SU-DHL-6 (cell line): ENCODE measurements at regions not wholly inside any gene's neighbourhood (a gene's known extent, or its start where the extent isn't known, plus 50 kb on each side); places are given as distances from the start of the nearest gene placed in this dataset.
"Not testable (repeated sequence)": the region's sequence is repeated elsewhere in the genome, so short reads cannot be mapped to it uniquely, and the experiment has no call there.

Experiments used
- H2AFZ ChIP-seq: fragments of 200-600 bp; sonication (generic); 2 replicates; pipeline ENCODE4 v1.6.1; 2014; ENCODE audit warnings: low read depth, mild to moderate bottlenecking, moderate library complexity, mixed read lengths, antibody characterized with exemption, low read length; ENCODE audit not compliant: severe bottlenecking
- H3F3A ChIP-seq: fragments of 200-600 bp; shearing (Covaris generic); 2 replicates; pipeline ENCODE4 v1.6.0; 2016; ENCODE audit warnings: antibody characterized with exemption, mild to moderate bottlenecking; ENCODE audit not compliant: insufficient read depth
- H3K27ac ChIP-seq: fragments of 200-600 bp; sonication (generic); 2 replicates; pipeline ENCODE4 v1.5.1; 2016; ENCODE audit warnings: low read depth, mild to moderate bottlenecking, low read length, moderate library complexity, mixed read lengths
- H3K27me3 ChIP-seq: fragments of 200-600 bp; sonication (generic), shearing (Covaris generic); 2 replicates; pipeline ENCODE4 v1.6.0; 2014; ENCODE audit warnings: mild to moderate bottlenecking, low read length
- H3K36me3 ChIP-seq: fragments of 200-600 bp; sonication (generic); 2 replicates; pipeline ENCODE4 v1.6.1; 2014; ENCODE audit warnings: mild to moderate bottlenecking, low read length, mixed read lengths
- H3K4me2 ChIP-seq: fragments of 300-600, 200-600 bp; shearing (Covaris generic), sonication (generic); 2 replicates; pipeline ENCODE4 v1.6.0; 2014; ENCODE audit warnings: low read length, low read depth, mild to moderate bottlenecking; ENCODE audit not compliant: poor library complexity, severe bottlenecking
- H3K4me3 ChIP-seq: fragments of 200-600 bp; sonication (generic); 2 replicates; pipeline ENCODE4 v1.5.1; 2014; ENCODE audit warnings: antibody characterized with exemption, low read length, mild to moderate bottlenecking, mixed read lengths; ENCODE audit not compliant: insufficient read depth, poor library complexity, severe bottlenecking
- H3K79me2 ChIP-seq: fragments of 200-600 bp; sonication (generic); 2 replicates; pipeline ENCODE4 v1.6.1; 2014; ENCODE audit warnings: mild to moderate bottlenecking, low read length, moderate library complexity; ENCODE audit not compliant: insufficient read depth
- H3K9ac ChIP-seq: fragments of 200-600 bp; sonication (generic); 2 replicates; pipeline ENCODE4 v1.7.0; 2014; ENCODE audit warnings: mild to moderate bottlenecking, low read length
- H3K9me2 ChIP-seq: fragments of 200-600 bp; sonication (generic); replicated peaks from 2 replicates; pipeline ENCODE4 v1.6.1; 2014; ENCODE audit warnings: low read length; ENCODE audit not compliant: insufficient read depth
- H3K9me3 ChIP-seq: fragments of 200-600 bp; sonication (generic); 2 replicates; pipeline ENCODE4 v1.6.1; 2014; ENCODE audit warnings: low read length, mixed read lengths; ENCODE audit not compliant: insufficient read depth
- H4K20me1 ChIP-seq: fragments of 200-600 bp; sonication (generic); 2 replicates; pipeline ENCODE4 v1.6.1; 2014; ENCODE audit warnings: low read depth, mild to moderate bottlenecking, antibody characterized with exemption, low read length, moderate library complexity, mixed read lengths
- TF ChIP-seq, protein P1 (sequence below): fragments of 200-600 bp; sonication (generic); IDR thresholded peaks from one replicate; pipeline ENCODE4 v1.5.1; 2017; ENCODE audit warnings: antibody characterized with exemption, mild to moderate bottlenecking, low read length, moderate library complexity; ENCODE audit not compliant: insufficient read depth, poor library complexity, severe bottlenecking

DNA sequence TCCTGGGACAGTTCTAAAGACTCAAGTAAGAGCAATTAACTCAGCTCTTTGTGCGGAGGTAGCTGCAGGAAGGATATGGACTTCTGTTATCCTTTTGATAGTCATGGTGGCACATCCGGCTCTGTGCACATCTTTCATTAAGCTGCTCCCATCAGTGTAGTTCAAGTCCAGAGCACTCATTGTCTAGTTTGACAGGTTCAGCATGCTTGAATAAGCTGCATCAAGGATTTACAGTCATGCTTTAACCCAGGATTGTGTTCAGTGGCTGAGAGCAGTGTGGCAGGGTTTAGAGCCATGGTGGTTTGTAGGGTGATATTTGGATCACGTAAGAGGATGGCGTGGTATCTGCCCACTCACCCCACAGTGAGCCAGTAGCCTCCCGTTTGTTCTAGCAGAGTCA lies 435.0 kb upstream of the NPAP1 start:
- H3K79me2 ChIP-seq, H3K4me3 ChIP-seq, H4K20me1 ChIP-seq, H3K9me3 ChIP-seq, H3K4me2 ChIP-seq, H2AFZ ChIP-seq, H3K36me3 ChIP-seq, H3F3A ChIP-seq, H3K27ac ChIP-seq, H3K9me2 ChIP-seq, H3K9ac ChIP-seq, H3K27me3 ChIP-seq: not testable (repeated sequence)

DNA sequence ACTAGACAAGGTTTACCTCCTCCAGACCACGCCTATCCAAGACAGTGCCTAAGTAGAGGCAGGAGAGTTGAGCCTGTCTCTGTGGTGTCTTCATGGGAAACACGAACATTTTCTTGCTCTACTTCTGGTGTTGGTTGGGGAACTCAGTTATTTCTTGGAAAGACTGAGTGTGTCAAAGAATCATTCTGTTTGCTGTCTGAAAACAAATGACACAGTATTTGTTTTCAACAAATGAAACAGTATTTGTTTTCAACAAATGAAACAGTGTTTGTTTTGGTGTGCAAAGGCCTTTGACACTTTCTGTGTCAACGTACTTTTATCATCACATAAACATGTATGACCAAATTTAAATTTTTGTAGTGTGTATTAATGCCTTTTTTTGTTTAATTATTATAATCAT lies 416.5 kb upstream of the NPAP1 start:
- H4K20me1 ChIP-seq, H2AFZ ChIP-seq: not testable (repeated sequence)

DNA sequence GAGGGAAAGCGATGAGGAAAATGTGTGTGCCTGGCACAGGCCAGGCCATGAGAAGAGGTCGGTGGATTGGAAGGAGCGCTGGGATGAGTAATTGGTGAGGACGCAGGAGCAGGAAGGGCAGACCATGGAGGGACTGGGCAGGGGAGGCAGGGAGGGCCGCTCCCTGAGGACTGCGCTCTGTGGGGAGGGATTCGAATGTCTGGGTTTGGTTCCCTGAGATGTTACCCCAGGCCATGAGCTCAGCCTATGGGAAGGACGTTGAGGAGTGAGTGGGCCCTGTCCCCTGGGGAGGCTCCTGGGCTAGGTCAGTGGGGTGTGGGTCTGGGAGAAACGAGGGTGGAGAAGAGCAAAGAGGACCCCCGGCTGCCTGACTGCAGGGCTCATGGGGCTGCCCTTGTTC lies 415.2 kb upstream of the NPAP1 start:
- not testable (repeated sequence) for H4K20me1 ChIP-seq, H2AFZ ChIP-seq, H3F3A ChIP-seq, H3K9ac ChIP-seq, H3K9me2 ChIP-seq, H3K36me3 ChIP-seq, H3K4me2 ChIP-seq, H3K27ac ChIP-seq, H3K79me2 ChIP-seq, H3K27me3 ChIP-seq, H3K4me3 ChIP-seq, H3K9me3 ChIP-seq

More for the DNA sequence above, 416.5 kb upstream of the NPAP1 start:
- H3K79me2 ChIP-seq, H3K27me3 ChIP-seq, H3K36me3 ChIP-seq, H3K9ac ChIP-seq, H3K27ac ChIP-seq, H3K4me3 ChIP-seq, H3K4me2 ChIP-seq, H3K9me2 ChIP-seq, H3K9me3 ChIP-seq, H3F3A ChIP-seq: not testable (repeated sequence)

DNA sequence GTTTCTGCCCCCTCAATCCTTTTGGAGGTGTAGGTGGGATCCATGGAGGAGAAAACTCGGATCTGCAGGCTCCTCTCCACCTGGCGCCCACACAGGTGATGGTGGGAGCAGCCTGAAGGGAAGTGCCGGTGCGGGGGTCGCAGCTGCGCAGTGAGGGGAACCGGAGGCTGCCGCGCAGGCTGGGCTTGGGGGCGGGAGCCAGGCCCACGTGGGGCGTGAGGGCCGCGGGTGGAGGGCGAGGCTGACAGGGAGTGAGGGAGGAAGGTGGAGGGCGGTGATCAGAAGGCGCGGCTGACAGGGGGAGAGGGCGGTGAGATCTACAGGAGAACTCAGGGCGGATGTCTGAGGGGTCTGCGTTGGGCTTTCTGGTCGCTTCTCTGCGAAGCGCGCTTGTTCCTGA lies 414.7 kb upstream of the NPAP1 start:
- H3K9me2 ChIP-seq, H2AFZ ChIP-seq, H3K79me2 ChIP-seq, H3K9ac ChIP-seq, H3K27ac ChIP-seq, H3K4me3 ChIP-seq, H3K9me3 ChIP-seq, H3K4me2 ChIP-seq, H4K20me1 ChIP-seq, H3F3A ChIP-seq, H3K27me3 ChIP-seq, H3K36me3 ChIP-seq: not testable (repeated sequence)

DNA sequence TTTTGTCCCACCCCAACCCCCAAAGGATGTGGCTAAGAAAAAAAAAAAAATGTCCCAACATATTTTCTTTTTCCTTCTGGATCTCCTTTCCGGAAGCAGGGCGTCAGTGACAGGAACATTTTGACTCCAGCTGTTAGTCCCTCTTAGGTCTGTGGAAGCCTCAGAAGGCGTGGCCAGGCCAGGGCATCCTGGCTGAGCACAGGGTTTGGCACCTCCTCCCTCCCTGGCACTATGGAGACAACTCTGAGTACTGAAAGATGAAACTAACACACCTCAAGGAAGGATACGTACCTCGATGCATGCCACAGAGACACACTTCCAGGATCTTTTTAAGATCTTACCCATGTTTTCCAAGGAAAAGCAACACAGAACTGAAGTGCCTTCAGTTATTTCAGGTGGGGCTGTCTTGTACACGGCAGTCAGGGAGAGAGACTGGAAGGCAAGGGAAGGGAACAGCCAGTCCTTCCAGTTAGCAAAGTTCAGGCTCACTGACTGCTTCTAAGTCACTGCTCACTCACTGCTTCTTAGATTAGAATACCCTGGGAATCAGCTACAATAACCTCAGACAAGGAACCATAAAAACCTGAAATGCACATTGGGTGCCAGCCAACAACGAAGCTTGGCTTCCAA lies 406.9 kb upstream of the NPAP1 start:
- H3F3A ChIP-seq, H3K9me2 ChIP-seq, H3K27me3 ChIP-seq, H3K79me2 ChIP-seq, H2AFZ ChIP-seq, H4K20me1 ChIP-seq, H3K27ac ChIP-seq, H3K36me3 ChIP-seq, H3K4me2 ChIP-seq, H3K4me3 ChIP-seq, H3K9ac ChIP-seq, H3K9me3 ChIP-seq: not testable (repeated sequence)

DNA sequence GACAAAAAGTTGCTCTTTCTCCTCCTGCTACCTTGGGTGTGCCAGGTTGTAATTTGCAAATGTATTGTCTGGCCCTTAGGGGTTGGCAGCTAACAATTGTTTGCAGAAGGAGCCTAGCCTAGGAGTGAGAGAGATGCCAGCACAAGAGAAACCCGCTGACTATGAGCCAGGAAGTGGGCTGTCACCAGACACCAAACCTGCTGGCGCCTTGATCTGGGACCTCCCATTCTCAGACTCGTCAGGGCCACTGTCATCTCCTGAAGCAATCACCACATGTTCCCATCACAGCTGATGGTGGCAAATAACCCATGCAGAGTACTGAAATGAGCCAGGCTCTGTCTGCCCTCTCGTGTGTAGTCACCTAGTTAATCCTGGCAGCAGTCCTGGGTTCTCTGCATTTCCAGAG lies 406.4 kb upstream of the NPAP1 start:
- H3K27me3 ChIP-seq: no peaks in the 10 kb centered on the region
- no peak overlapping the region for H2AFZ ChIP-seq
- TF ChIP-seq, protein P1, sequence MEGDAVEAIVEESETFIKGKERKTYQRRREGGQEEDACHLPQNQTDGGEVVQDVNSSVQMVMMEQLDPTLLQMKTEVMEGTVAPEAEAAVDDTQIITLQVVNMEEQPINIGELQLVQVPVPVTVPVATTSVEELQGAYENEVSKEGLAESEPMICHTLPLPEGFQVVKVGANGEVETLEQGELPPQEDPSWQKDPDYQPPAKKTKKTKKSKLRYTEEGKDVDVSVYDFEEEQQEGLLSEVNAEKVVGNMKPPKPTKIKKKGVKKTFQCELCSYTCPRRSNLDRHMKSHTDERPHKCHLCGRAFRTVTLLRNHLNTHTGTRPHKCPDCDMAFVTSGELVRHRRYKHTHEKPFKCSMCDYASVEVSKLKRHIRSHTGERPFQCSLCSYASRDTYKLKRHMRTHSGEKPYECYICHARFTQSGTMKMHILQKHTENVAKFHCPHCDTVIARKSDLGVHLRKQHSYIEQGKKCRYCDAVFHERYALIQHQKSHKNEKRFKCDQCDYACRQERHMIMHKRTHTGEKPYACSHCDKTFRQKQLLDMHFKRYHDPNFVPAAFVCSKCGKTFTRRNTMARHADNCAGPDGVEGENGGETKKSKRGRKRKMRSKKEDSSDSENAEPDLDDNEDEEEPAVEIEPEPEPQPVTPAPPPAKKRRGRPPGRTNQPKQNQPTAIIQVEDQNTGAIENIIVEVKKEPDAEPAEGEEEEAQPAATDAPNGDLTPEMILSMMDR: no peak
- H3K4me3 ChIP-seq: no peak overlapping the region
- no peaks in the 10 kb centered on the region for H3F3A ChIP-seq
- H3K27ac ChIP-seq: no peak overlapping the region
- H3K9ac ChIP-seq: no peak overlapping the region
- H3K79me2 ChIP-seq: no peaks in the 10 kb centered on the region
- no peaks in the 10 kb centered on the region for H3K9me3 ChIP-seq
- no peak overlapping the region for H3K4me2 ChIP-seq
- no peaks in the 10 kb centered on the region for H3K36me3 ChIP-seq
- H3K9me2 ChIP-seq: no peaks in the 10 kb centered on the region
- H4K20me1 ChIP-seq: no peaks in the 10 kb centered on the region
